GM15510 (cell line): ENCODE measurements at regions not wholly inside any gene's neighbourhood (a gene's known extent, or its start where the extent isn't known, plus 50 kb on each side); places are given as distances from the start of the nearest gene placed in this dataset.

Experiments used
- POLR2A ChIP-seq: IDR thresholded peaks from 3 replicates; pipeline ENCODE4 v1.6.1; 2011; ENCODE audit warnings: borderline replicate concordance; ENCODE audit not compliant: insufficient read length; ENCODE audit errors: extremely low read depth

GRCh38 chr14:53742233-53742620 lies 214.4 kb downstream of the BMP4 start:
- no peak for TF ChIP-seq POLR2A

GRCh38 chr14:53741479-53742232 lies 215.0 kb downstream of the BMP4 start:
- no peak for TF ChIP-seq POLR2A

- TF ChIP-seq POLR2A = no peak
Observed at GRCh38 chr14:53740570-53740969, 216.1 kb downstream of the BMP4 start.

- TF ChIP-seq POLR2A = no peak
Observed at GRCh38 chr14:53735916-53736315, 220.7 kb downstream of the BMP4 start.

- TF ChIP-seq POLR2A = no peak
Observed at GRCh38 chr14:53723221-53723620, 233.4 kb downstream of the BMP4 start.

GRCh38 chr14:53719536-53719935 lies 237.1 kb downstream of the BMP4 start:
- TF ChIP-seq POLR2A = no peak

- TF ChIP-seq POLR2A = no peak
Observed at GRCh38 chr14:53716578-53716977, 240.0 kb downstream of the BMP4 start.

- no peak for TF ChIP-seq POLR2A
Observed at GRCh38 chr14:53715193-53715721, 241.4 kb downstream of the BMP4 start.

GRCh38 chr14:53714495-53715192 lies 242.0 kb downstream of the BMP4 start:
- no peak for TF ChIP-seq POLR2A

GRCh38 chr14:53711205-53711604 lies 245.4 kb downstream of the BMP4 start:
- no peak for TF ChIP-seq POLR2A

- no peak for TF ChIP-seq POLR2A
Observed at GRCh38 chr14:53710615-53711014, 246.0 kb downstream of the BMP4 start.

GRCh38 chr14:53709381-53709780 lies 247.2 kb downstream of the BMP4 start:
- TF ChIP-seq POLR2A = no peak

GRCh38 chr14:53703457-53703856 lies 253.2 kb downstream of the BMP4 start:
- TF ChIP-seq POLR2A = no peak

GRCh38 chr14:53701108-53701875 lies 255.3 kb downstream of the BMP4 start:
- no peak for TF ChIP-seq POLR2A
